B cell (primary cell): ENCODE measurements at regions not wholly inside any gene's neighbourhood (a gene's known extent, or its start where the extent isn't known, plus 50 kb on each side); places are given as distances from the start of the nearest gene placed in this dataset.

Experiments
- ATAC-seq: fragments of 200-7000 bp; cut with Tn5 transposase; one replicate; pipeline ENCODE4 v1.10.0; 2021; ENCODE audit warnings: low read depth, mild to moderate bottlenecking, moderate number of reproducible peaks, moderate library complexity
- CTCF ChIA-PET: fragments of 350-600 bp; sonication (Branson Sonifier 250); formaldehyde crosslinking; loops from one replicate; lab custom pipeline; 2021; ENCODE audit warnings: antibody characterized with exemption, inconsistent platforms; lab: Charles Lee
- POLR2A ChIA-PET: fragments of 350-600 bp; sonication (Branson Sonifier 250); formaldehyde crosslinking; loops from one replicate; lab custom pipeline; 2021; ENCODE audit warnings: antibody characterized with exemption; lab: Charles Lee
- DNase-seq: peaks from one replicate; pipeline ENCODE4 v3.0.0; 2013
- H2AFZ ChIP-seq: 2 replicates; pipeline ENCODE4 v1.6.1; 2012; ENCODE audit warnings: mild to moderate bottlenecking, low read depth, low read length; ENCODE audit not compliant: insufficient read depth, poor library complexity, severe bottlenecking
- H3K27ac ChIP-seq, 2 donors: 1 replicate in 1 of 2; 2 replicates in 1 of 2; pipeline ENCODE4 v1.5.1; 2012 to 2013; ENCODE audit warnings: low read length in 2 of 2, mild to moderate bottlenecking in 2 of 2, moderate library complexity in 1 of 2
- H3K27me3 ChIP-seq, 4 experiments: fragments of 200-600 bp in 1 of 4; sonication (generic) in 1 of 4; replicated peaks in 1 of 4; 1 replicate in 2 of 4; 2 replicates in 2 of 4; pipeline versions ENCODE4 v1.6.1 to v1.7.0; 2013 to 2016; ENCODE audit warnings: low read length in 3 of 4, mild to moderate bottlenecking in 2 of 4, mixed read lengths in 1 of 4, moderate library complexity in 1 of 4; ENCODE audit not compliant: insufficient read depth in 4 of 4, control insufficient read depth in 3 of 4; ENCODE audit errors: control extremely low read depth in 1 of 4
- H3K36me3 ChIP-seq, 2 experiments: replicated peaks in 1 of 2; 1 replicate in 1 of 2; 2 replicates in 1 of 2; pipeline versions ENCODE4 v1.6.1 to v1.7.1; 2013; ENCODE audit warnings: low read length in 1 of 2; ENCODE audit not compliant: insufficient read depth in 2 of 2, control insufficient read depth in 1 of 2; ENCODE audit errors: control extremely low read depth in 1 of 2, extremely low read depth in 1 of 2
- H3K4me1 ChIP-seq, 2 donors: fragments of 200-600 bp in 1 of 2; sonication (generic) in 1 of 2; 1 replicate in 1 of 2; 2 replicates in 1 of 2; pipeline versions ENCODE4 v1.5.1 to v1.6.1; 2013 to 2017; ENCODE audit warnings: low read length in 2 of 2; ENCODE audit not compliant: control insufficient read depth in 2 of 2, insufficient read depth in 2 of 2
- H3K4me2 ChIP-seq: replicated peaks from 2 replicates; pipeline ENCODE3; 2012; ENCODE audit warnings: mild to moderate bottlenecking, low read depth, low read length; ENCODE audit not compliant: poor library complexity, severe bottlenecking
- H3K4me3 ChIP-seq, 5 experiments: fragments of 200-600 bp in 1 of 5; sonication (generic) in 1 of 5; 1 replicate in 3 of 5; 2 replicates in 2 of 5; pipeline versions ENCODE4 v1.5.1 to v1.7.0; 2011 to 2016; ENCODE audit warnings: low read length in 4 of 5, mild to moderate bottlenecking in 4 of 5, low read depth in 2 of 5, control low read depth in 1 of 5, moderate library complexity in 1 of 5; ENCODE audit not compliant: insufficient read depth in 1 of 5; ENCODE audit errors: control extremely low read depth in 1 of 5, extremely low read depth in 1 of 5
- H3K79me2 ChIP-seq: fragments of 200-600 bp; sonication (generic); one replicate; pipeline ENCODE4 v1.6.0; 2016; ENCODE audit warnings: low read length; ENCODE audit not compliant: control insufficient read depth, insufficient read depth
- H3K9ac ChIP-seq: fragments of 200-600 bp; sonication (generic); 2 replicates; pipeline ENCODE4 v1.6.1; 2017; ENCODE audit warnings: mild to moderate bottlenecking, low read length, moderate library complexity
- H3K9me3 ChIP-seq, 3 donors: one replicate each; pipeline versions ENCODE4 v1.6.1 to v1.7.1; 2013; ENCODE audit warnings: low read length in 2 of 3; ENCODE audit not compliant: control insufficient read depth in 2 of 3, insufficient read depth in 1 of 3; ENCODE audit errors: control extremely low read depth in 1 of 3
- H4K20me1 ChIP-seq: 2 replicates; pipeline ENCODE4 v1.6.0; 2012; ENCODE audit warnings: mild to moderate bottlenecking, low read length; ENCODE audit not compliant: insufficient read depth, control insufficient read depth, poor library complexity, severe bottlenecking
- H3K27ac Mint-ChIP-seq: one replicate; pipeline ENCODE4 v1.8.0; 2021; ENCODE audit warnings: mixed read lengths
- H3K27me3 Mint-ChIP-seq: one replicate; pipeline ENCODE4 v1.8.0; 2021; ENCODE audit warnings: mixed read lengths
- H3K4me1 Mint-ChIP-seq: one replicate; pipeline ENCODE4 v1.8.0; 2021; ENCODE audit warnings: mixed read lengths
- H3K4me3 Mint-ChIP-seq: one replicate; pipeline ENCODE4 v1.8.0; 2021; ENCODE audit warnings: mixed read lengths
- H3K9me3 Mint-ChIP-seq: one replicate; pipeline ENCODE4 v1.8.0; 2022; ENCODE audit warnings: mixed read lengths; ENCODE audit not compliant: insufficient read depth
- EZH2 ChIP-seq: IDR thresholded peaks from 2 replicates; pipeline ENCODE4 v1.6.1; 2012; ENCODE audit warnings: borderline replicate concordance, low read depth, mild to moderate bottlenecking, moderate library complexity, low read length; ENCODE audit not compliant: insufficient read depth, poor library complexity, severe bottlenecking
- WGBS: methylation state at CpG from one replicate; pipeline ENCODE4 v1.1.5; 2013; ENCODE audit warnings: missing lambda C conversion rate; ENCODE audit not compliant: insufficient coverage; 5-methylcytosine and 5-hydroxymethylcytosine counted together
- intact Hi-C: fragments of 100-400 bp; cut with micrococcal nuclease; formaldehyde crosslinking; loops from one replicate; pipeline ENCODE4 v1.10.0; 2022
- TF ChIP-seq, protein P1 (sequence below): fragments of 200-600 bp; IDR thresholded peaks from one replicate; pipeline ENCODE4 v1.8.0; 2022; ENCODE audit warnings: antibody characterized with exemption, mild to moderate bottlenecking

DNA sequence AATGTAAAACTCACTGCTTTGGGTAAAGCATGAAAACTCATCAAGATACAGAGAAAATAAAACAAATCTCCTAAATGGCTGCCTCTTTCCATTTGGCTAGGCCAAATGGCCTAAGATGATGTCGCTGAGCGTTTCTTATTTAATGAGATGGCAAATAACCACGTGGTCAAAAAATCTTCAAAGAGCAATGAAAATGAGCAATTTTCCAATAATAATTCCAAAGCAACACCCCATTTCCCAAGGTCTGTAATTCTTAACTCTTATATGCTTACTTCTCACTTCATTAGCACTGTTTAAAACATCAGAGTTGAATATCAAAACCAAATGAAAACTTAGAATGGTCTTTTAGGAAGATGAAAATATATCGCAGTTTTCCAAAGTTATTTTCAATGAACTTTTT is 222.3 kb upstream of the MID1 start:
- intact Hi-C loops = no loop called here
- H3K36me3 ChIP-seq = no peaks in the 10 kb centered on the region
- no peak overlapping the region for H3K27ac ChIP-seq
- no peaks in the 10 kb centered on the region for H3K27me3 ChIP-seq
- no peak overlapping the region for H3K4me2 ChIP-seq
- no CpG with 5 or more reads among the region's 4 CpGs for WGBS
- no peak overlapping the region for H3K4me3 ChIP-seq
- H3K9ac ChIP-seq = no peak overlapping the region
- Mint-ChIP-seq H3K4me3 (no peak overlapping the region), H3K9me3 (no peaks in the 10 kb centered on the region), H3K4me1 (no peaks in the 10 kb centered on the region), H3K27ac (no peak overlapping the region), H3K27me3 (no peaks in the 10 kb centered on the region)
- DNase-seq = no peak
- no peak overlapping the region for H2AFZ ChIP-seq
- no peak for TF ChIP-seq EZH2
- TF ChIP-seq, protein P1, sequence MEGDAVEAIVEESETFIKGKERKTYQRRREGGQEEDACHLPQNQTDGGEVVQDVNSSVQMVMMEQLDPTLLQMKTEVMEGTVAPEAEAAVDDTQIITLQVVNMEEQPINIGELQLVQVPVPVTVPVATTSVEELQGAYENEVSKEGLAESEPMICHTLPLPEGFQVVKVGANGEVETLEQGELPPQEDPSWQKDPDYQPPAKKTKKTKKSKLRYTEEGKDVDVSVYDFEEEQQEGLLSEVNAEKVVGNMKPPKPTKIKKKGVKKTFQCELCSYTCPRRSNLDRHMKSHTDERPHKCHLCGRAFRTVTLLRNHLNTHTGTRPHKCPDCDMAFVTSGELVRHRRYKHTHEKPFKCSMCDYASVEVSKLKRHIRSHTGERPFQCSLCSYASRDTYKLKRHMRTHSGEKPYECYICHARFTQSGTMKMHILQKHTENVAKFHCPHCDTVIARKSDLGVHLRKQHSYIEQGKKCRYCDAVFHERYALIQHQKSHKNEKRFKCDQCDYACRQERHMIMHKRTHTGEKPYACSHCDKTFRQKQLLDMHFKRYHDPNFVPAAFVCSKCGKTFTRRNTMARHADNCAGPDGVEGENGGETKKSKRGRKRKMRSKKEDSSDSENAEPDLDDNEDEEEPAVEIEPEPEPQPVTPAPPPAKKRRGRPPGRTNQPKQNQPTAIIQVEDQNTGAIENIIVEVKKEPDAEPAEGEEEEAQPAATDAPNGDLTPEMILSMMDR = no peak
- H3K4me1 ChIP-seq = no peaks in the 10 kb centered on the region
- POLR2A ChIA-PET = no interaction called here
- H3K9me3 ChIP-seq = no peaks in the 10 kb centered on the region
- H3K79me2 ChIP-seq = no peaks in the 10 kb centered on the region
- CTCF ChIA-PET = no interaction called here
- no peak for ATAC-seq
- no peaks in the 10 kb centered on the region for H4K20me1 ChIP-seq

DNA sequence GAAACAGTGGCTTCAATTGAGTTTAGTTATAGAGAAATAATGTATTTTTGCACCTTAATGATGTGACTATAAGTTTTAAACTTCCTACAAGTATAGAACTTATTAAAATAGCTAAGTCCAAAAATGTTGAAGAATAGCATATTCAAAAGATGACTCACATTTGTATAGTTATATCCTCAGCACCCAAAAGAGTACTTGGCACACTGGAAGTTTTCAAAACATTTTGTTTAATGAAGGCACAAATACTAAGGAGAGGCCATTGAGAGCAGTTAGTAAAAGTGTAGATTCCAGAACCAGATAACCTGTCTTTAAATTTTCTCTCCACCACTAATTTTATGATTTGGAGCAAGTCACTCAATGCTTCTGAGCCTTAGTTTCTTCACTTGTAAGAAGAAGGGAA is 226.9 kb upstream of the MID1 start:
- CTCF ChIA-PET = no interaction called here
- H2AFZ ChIP-seq = no peak overlapping the region
- POLR2A ChIA-PET = no interaction called here

More for the DNA sequence above, 226.9 kb upstream of the MID1 start:
- no peaks in the 10 kb centered on the region for H4K20me1 ChIP-seq
- Mint-ChIP-seq H3K4me3 (no peak overlapping the region), H3K27ac (no peak overlapping the region), H3K4me1 (no peaks in the 10 kb centered on the region), H3K27me3 (no peaks in the 10 kb centered on the region), H3K9me3 (no peaks in the 10 kb centered on the region)
- H3K27me3 ChIP-seq = no peaks in the 10 kb centered on the region
- intact Hi-C loops = no loop called here
- H3K79me2 ChIP-seq = no peaks in the 10 kb centered on the region
- H3K4me3 ChIP-seq = no peak overlapping the region
- no peaks in the 10 kb centered on the region for H3K9me3 ChIP-seq
- H3K27ac ChIP-seq = no peak overlapping the region
- no peak overlapping the region for H3K4me2 ChIP-seq
- ATAC-seq (no peak), DNase-seq (no peak)
- H3K9ac ChIP-seq = no peak overlapping the region
- TF ChIP-seq, protein P1 = no peak
- TF ChIP-seq EZH2 = no peak
- no peaks in the 10 kb centered on the region for H3K4me1 ChIP-seq
- no peaks in the 10 kb centered on the region for H3K36me3 ChIP-seq
